WTC11 (cell line): ENCODE measurements at regions not wholly inside any gene's neighbourhood (a gene's known extent, or its start where the extent isn't known, plus 50 kb on each side); places are given as distances from the start of the nearest gene placed in this dataset.

Source experiments
- ATAC-seq: fragments of 200-7000 bp; cut with Tn5 transposase; 2 replicates; pipeline ENCODE4 v1.10.0; 2021; ENCODE audit warnings: mild to moderate bottlenecking, moderate library complexity
- CTCF ChIA-PET: fragments of 300-600 bp; sonication (Branson Sonifier 250); formaldehyde crosslinking; loops from one replicate; lab custom pipeline; 2021; ENCODE audit warnings: antibody characterized with exemption; lab: Charles Lee
- POLR2A ChIA-PET: fragments of 350-600 bp; sonication (Branson Sonifier 250); formaldehyde crosslinking; loops from one replicate; lab custom pipeline; 2021; ENCODE audit warnings: antibody characterized with exemption; lab: Charles Lee
- DNase-seq: peaks from one replicate; pipeline ENCODE4 v3.0.0; 2021; ENCODE audit warnings: low spot score
- H3K27ac Mint-ChIP-seq: 2 replicates; pipeline ENCODE4 v1.8.0; 2021; ENCODE audit warnings: mixed read lengths
- H3K27me3 Mint-ChIP-seq: 2 replicates; pipeline ENCODE4 v1.8.0; 2021; ENCODE audit warnings: low read depth, mild to moderate bottlenecking, moderate library complexity, mixed read lengths
- H3K36me3 Mint-ChIP-seq: 2 replicates; pipeline ENCODE4 v1.8.0; 2021; ENCODE audit warnings: mixed read lengths
- H3K4me1 Mint-ChIP-seq: 2 replicates; pipeline ENCODE4 v1.8.0; 2022; ENCODE audit warnings: mixed read lengths
- H3K4me3 Mint-ChIP-seq: 2 replicates; pipeline ENCODE4 v1.8.0; 2021; ENCODE audit warnings: mild to moderate bottlenecking, moderate library complexity, mixed read lengths
- H3K9me3 Mint-ChIP-seq: 2 replicates; pipeline ENCODE4 v1.8.0; 2021; ENCODE audit warnings: mixed read lengths
- CREB1 ChIP-seq: sonication (generic); formaldehyde crosslinking; IDR thresholded peaks from 2 replicates; pipeline ENCODE4 v1.8.0; 2023; ENCODE audit warnings: mild to moderate bottlenecking, missing genetic modification reagents
- E2F1 ChIP-seq: sonication (generic); formaldehyde crosslinking; IDR thresholded peaks from 2 replicates; pipeline ENCODE4 v1.8.0; 2022; ENCODE audit warnings: mild to moderate bottlenecking, missing genetic modification reagents
- E2F4 ChIP-seq: sonication (generic); formaldehyde crosslinking; IDR thresholded peaks from 2 replicates; pipeline ENCODE4 v1.8.1; 2022; ENCODE audit warnings: low read depth, mild to moderate bottlenecking, moderate library complexity, missing genetic modification reagents, borderline replicate concordance
- EMX1 ChIP-seq: fragments of 250-450 bp; sonication (Bioruptor Pico); IDR thresholded peaks from 2 replicates; pipeline ENCODE4 v1.8.0; 2021; ENCODE audit warnings: mild to moderate bottlenecking
- ETV6 ChIP-seq: sonication (generic); formaldehyde crosslinking; IDR thresholded peaks from 2 replicates; pipeline ENCODE4 v1.8.1; 2022; ENCODE audit warnings: mild to moderate bottlenecking, missing genetic modification reagents
- FOXK1 ChIP-seq: sonication (generic); formaldehyde crosslinking; IDR thresholded peaks from 2 replicates; pipeline ENCODE4 v1.8.0; 2022; ENCODE audit warnings: mild to moderate bottlenecking, moderate library complexity, missing genetic modification reagents
- FOXP1 ChIP-seq: sonication (generic); formaldehyde crosslinking; IDR thresholded peaks from 2 replicates; pipeline ENCODE4 v1.8.0; 2022; ENCODE audit warnings: missing genetic modification reagents, mild to moderate bottlenecking, moderate library complexity, borderline replicate concordance
- JUN ChIP-seq: sonication (generic); formaldehyde crosslinking; IDR thresholded peaks from 2 replicates; pipeline ENCODE4 v1.8.0; 2023; ENCODE audit warnings: mild to moderate bottlenecking, missing genetic modification reagents
- KAT7 ChIP-seq: sonication (generic); formaldehyde crosslinking; IDR thresholded peaks from 2 replicates; pipeline ENCODE4 v1.8.1; 2023; ENCODE audit warnings: missing genetic modification reagents, mild to moderate bottlenecking, borderline replicate concordance
- MYBL2 ChIP-seq: sonication (generic); formaldehyde crosslinking; IDR thresholded peaks from 2 replicates; pipeline ENCODE4 v1.8.1; 2023; ENCODE audit warnings: mild to moderate bottlenecking, moderate library complexity, missing genetic modification reagents
- NFATC4 ChIP-seq: fragments of 250-450 bp; sonication (Bioruptor Pico); IDR thresholded peaks from 2 replicates; pipeline ENCODE4 v1.9.0; 2021; ENCODE audit warnings: mild to moderate bottlenecking
- NR2C2 ChIP-seq: sonication (generic); formaldehyde crosslinking; IDR thresholded peaks from 2 replicates; pipeline ENCODE4 v1.8.0; 2022; ENCODE audit warnings: mild to moderate bottlenecking, missing genetic modification reagents
- NR3C1 ChIP-seq: sonication (generic); formaldehyde crosslinking; conservative IDR thresholded peaks from 2 replicates; pipeline ENCODE4 v1.8.1; 2023; ENCODE audit warnings: low read depth, mild to moderate bottlenecking, missing genetic modification reagents
- RORB ChIP-seq: fragments of 250-450 bp; sonication (Bioruptor Pico); IDR thresholded peaks from 2 replicates; pipeline ENCODE4 v1.9.0; 2021; ENCODE audit warnings: mild to moderate bottlenecking
- SMAD4 ChIP-seq: sonication (generic); formaldehyde crosslinking; IDR thresholded peaks from 2 replicates; pipeline ENCODE4 v1.8.0; 2022; ENCODE audit warnings: mild to moderate bottlenecking, missing genetic modification reagents
- SOX15 ChIP-seq: fragments of 250-450 bp; sonication (Bioruptor Pico); IDR thresholded peaks from 2 replicates; pipeline ENCODE4 v1.9.0; 2021; ENCODE audit warnings: mild to moderate bottlenecking
- ZMAT4 ChIP-seq: fragments of 250-450 bp; sonication (Bioruptor Pico); IDR thresholded peaks from 2 replicates; pipeline ENCODE4 v1.9.0; 2021; ENCODE audit warnings: mild to moderate bottlenecking
- ZNF121 ChIP-seq: sonication (generic); formaldehyde crosslinking; IDR thresholded peaks from 2 replicates; pipeline ENCODE4 v1.8.0; 2023; ENCODE audit warnings: missing genetic modification reagents
- ZNF138 ChIP-seq: sonication (generic); formaldehyde crosslinking; conservative IDR thresholded peaks from 2 replicates; pipeline ENCODE4 v1.8.1; 2022; ENCODE audit warnings: mild to moderate bottlenecking, moderate library complexity, missing genetic modification reagents
- ZNF232 ChIP-seq: sonication (generic); formaldehyde crosslinking; IDR thresholded peaks from 2 replicates; pipeline ENCODE4 v1.8.0; 2022; ENCODE audit warnings: mild to moderate bottlenecking, missing genetic modification reagents
- ZNF396 ChIP-seq: fragments of 250-450 bp; sonication (Bioruptor Pico); IDR thresholded peaks from 2 replicates; pipeline ENCODE4 v1.8.0; 2021; ENCODE audit warnings: mild to moderate bottlenecking, moderate library complexity, borderline replicate concordance
- TF ChIP-seq, protein P1 (sequence below): sonication (generic); formaldehyde crosslinking; IDR thresholded peaks from 2 replicates; pipeline ENCODE4 v1.8.0; 2023; ENCODE audit warnings: mild to moderate bottlenecking, missing genetic modification reagents
- TF ChIP-seq, protein P2 (sequence below): fragments of 250-450 bp; sonication (Bioruptor Pico); IDR thresholded peaks from 2 replicates; pipeline ENCODE4 v1.8.0; 2021; ENCODE audit warnings: mild to moderate bottlenecking
- TF ChIP-seq, protein P3 (sequence below): sonication (generic); formaldehyde crosslinking; IDR thresholded peaks from 2 replicates; pipeline ENCODE4 v1.8.1; 2023; ENCODE audit warnings: mild to moderate bottlenecking, missing genetic modification reagents, borderline replicate concordance

DNA sequence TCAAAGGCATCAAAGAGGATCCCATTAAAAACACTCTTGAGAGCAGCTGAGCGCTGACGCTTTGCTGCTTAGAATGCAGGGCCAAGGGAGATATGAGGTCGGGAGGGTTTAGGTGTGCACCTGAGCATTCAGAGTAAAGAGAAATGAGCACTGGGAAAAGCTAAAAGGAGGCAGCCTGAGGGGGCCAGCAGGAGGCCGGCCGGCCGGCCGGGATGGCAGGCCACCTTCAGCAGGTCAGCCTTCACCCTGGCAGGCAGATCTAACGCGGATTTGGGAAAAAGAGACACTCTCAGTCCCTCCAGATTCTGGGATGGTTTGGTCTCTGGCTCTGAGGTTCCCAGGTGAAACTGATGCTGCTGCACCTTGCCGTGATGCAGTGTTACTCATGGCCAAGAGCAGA is 393.5 kb downstream of the TRIML1 start:
- Mint-ChIP-seq H3K9me3 (peaks cover 8% of the 10 kb centered on the region; the same call in 1 of the 2 replicates), H3K27ac (no peak overlapping the region), H3K4me3 (no peak overlapping the region), H3K36me3 (no peaks in the 10 kb centered on the region), H3K27me3 (no peaks in the 10 kb centered on the region), H3K4me1 (peaks cover 3% of the 10 kb centered on the region; the same call in 1 of the 2 replicates)
- no peak for ATAC-seq
- DNase-seq = no peak
- ChIA-PET POLR2A (no interaction called here), CTCF (no interaction called here)
- TF ChIP-seq E2F4 (no peak), EMX1 (CRISPR knock-in tag) (no peak), FOXK1 (no peak), KAT7 (no peak), CREB1 (CRISPR knock-in tag) (no peak), ZNF396 (CRISPR knock-in tag) (no peak), ZNF121 (CRISPR knock-in tag) (no peak), NR3C1 (CRISPR knock-in tag) (no peak), JUN (CRISPR knock-in tag) (no peak), E2F1 (CRISPR knock-in tag) (no peak), NR2C2 (CRISPR knock-in tag) (no peak), SOX15 (no peak)
- TF ChIP-seq, all 79 proteins: peak for 0

DNA sequence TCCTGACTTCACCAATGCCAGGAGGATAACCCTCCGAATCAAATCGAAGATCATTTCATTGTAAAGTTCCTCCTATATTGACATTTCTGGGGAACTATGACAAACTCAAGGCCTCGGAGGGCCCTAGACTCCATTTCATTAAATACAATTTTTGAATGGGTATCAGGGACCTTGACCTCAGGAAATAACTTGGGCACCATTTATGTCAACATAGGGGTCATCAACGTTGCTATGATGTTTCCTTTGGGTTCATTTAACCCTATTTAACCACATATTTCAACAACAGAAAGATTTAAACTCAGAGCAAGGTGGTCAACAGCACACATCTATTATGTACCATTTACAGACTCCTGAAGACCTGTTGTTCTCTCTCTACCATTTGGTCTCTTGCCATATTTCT is 395.1 kb downstream of the TRIML1 start:
- ATAC-seq = no peak
- Mint-ChIP-seq H3K27ac (no peak overlapping the region), H3K4me3 (no peak overlapping the region), H3K27me3 (no peaks in the 10 kb centered on the region), H3K36me3 (peaks cover 8% of the 10 kb centered on the region), H3K9me3 (peaks cover 23% of the 10 kb centered on the region), H3K4me1 (peaks cover 3% of the 10 kb centered on the region; the same call in 1 of the 2 replicates)
- no peak for DNase-seq
- TF ChIP-seq ZMAT4 (no peak), NFATC4 (no peak), E2F1 (CRISPR knock-in tag) (no peak), FOXP1 (CRISPR knock-in tag) (no peak), MYBL2 (no peak), ETV6 (CRISPR knock-in tag) (no peak), ZNF138 (no peak), RORB (CRISPR knock-in tag) (no peak), SMAD4 (CRISPR knock-in tag) (no peak), ZNF232 (CRISPR knock-in tag) (no peak)
- TF ChIP-seq, protein P1, sequence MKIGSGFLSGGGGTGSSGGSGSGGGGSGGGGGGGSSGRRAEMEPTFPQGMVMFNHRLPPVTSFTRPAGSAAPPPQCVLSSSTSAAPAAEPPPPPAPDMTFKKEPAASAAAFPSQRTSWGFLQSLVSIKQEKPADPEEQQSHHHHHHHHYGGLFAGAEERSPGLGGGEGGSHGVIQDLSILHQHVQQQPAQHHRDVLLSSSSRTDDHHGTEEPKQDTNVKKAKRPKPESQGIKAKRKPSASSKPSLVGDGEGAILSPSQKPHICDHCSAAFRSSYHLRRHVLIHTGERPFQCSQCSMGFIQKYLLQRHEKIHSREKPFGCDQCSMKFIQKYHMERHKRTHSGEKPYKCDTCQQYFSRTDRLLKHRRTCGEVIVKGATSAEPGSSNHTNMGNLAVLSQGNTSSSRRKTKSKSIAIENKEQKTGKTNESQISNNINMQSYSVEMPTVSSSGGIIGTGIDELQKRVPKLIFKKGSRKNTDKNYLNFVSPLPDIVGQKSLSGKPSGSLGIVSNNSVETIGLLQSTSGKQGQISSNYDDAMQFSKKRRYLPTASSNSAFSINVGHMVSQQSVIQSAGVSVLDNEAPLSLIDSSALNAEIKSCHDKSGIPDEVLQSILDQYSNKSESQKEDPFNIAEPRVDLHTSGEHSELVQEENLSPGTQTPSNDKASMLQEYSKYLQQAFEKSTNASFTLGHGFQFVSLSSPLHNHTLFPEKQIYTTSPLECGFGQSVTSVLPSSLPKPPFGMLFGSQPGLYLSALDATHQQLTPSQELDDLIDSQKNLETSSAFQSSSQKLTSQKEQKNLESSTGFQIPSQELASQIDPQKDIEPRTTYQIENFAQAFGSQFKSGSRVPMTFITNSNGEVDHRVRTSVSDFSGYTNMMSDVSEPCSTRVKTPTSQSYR = no peak
- TF ChIP-seq, protein P2, sequence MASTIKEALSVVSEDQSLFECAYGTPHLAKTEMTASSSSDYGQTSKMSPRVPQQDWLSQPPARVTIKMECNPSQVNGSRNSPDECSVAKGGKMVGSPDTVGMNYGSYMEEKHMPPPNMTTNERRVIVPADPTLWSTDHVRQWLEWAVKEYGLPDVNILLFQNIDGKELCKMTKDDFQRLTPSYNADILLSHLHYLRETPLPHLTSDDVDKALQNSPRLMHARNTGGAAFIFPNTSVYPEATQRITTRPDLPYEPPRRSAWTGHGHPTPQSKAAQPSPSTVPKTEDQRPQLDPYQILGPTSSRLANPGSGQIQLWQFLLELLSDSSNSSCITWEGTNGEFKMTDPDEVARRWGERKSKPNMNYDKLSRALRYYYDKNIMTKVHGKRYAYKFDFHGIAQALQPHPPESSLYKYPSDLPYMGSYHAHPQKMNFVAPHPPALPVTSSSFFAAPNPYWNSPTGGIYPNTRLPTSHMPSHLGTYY = no peak
- TF ChIP-seq, protein P3, sequence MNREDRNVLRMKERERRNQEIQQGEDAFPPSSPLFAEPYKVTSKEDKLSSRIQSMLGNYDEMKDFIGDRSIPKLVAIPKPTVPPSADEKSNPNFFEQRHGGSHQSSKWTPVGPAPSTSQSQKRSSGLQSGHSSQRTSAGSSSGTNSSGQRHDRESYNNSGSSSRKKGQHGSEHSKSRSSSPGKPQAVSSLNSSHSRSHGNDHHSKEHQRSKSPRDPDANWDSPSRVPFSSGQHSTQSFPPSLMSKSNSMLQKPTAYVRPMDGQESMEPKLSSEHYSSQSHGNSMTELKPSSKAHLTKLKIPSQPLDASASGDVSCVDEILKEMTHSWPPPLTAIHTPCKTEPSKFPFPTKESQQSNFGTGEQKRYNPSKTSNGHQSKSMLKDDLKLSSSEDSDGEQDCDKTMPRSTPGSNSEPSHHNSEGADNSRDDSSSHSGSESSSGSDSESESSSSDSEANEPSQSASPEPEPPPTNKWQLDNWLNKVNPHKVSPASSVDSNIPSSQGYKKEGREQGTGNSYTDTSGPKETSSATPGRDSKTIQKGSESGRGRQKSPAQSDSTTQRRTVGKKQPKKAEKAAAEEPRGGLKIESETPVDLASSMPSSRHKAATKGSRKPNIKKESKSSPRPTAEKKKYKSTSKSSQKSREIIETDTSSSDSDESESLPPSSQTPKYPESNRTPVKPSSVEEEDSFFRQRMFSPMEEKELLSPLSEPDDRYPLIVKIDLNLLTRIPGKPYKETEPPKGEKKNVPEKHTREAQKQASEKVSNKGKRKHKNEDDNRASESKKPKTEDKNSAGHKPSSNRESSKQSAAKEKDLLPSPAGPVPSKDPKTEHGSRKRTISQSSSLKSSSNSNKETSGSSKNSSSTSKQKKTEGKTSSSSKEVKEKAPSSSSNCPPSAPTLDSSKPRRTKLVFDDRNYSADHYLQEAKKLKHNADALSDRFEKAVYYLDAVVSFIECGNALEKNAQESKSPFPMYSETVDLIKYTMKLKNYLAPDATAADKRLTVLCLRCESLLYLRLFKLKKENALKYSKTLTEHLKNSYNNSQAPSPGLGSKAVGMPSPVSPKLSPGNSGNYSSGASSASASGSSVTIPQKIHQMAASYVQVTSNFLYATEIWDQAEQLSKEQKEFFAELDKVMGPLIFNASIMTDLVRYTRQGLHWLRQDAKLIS (CRISPR knock-in tag) = no peak
- CTCF ChIA-PET = no interaction called here
- POLR2A ChIA-PET = no interaction called here
